Erythroblast (primary cell): ENCODE measurements at regions not wholly inside any gene's neighbourhood (a gene's known extent, or its start where the extent isn't known, plus 50 kb on each side); places are given as distances from the start of the nearest gene placed in this dataset.

ENCODE experiments used
- GATA1 ChIP-seq: IDR thresholded peaks from 2 replicates; pipeline ENCODE4 v1.6.1; 2011; ENCODE audit warnings: low read depth, mild to moderate bottlenecking, control low read depth, low read length, moderate library complexity
- POLR2A ChIP-seq: IDR thresholded peaks from 2 replicates; pipeline ENCODE4 v1.6.1; 2011; ENCODE audit warnings: mild to moderate bottlenecking, low read length

- TF ChIP-seq POLR2A (no peak), GATA1 (no peak)
These were observed 136.3 kb upstream of the HSFY2 start for GRCh38 chrY:18909846-18910245.
